ENCODE measurements at regions not wholly inside any gene's neighbourhood (a gene's known extent, or its start where the extent isn't known, plus 50 kb on each side); places are given as distances from the start of the nearest gene placed in this dataset.

- no peak for TF ChIP-seq CTCF (IDR thresholded peaks at IDR 0.05; ENCODE audit: low read depth, low read length)
- H3K4me3 ChIP-seq (ENCODE audit: low read depth, low read length) = no peak overlapping the region
Observed at GRCh38 chr7:52077571-52077970, 761.0 kb upstream of the COBL start.

- no peak for TF ChIP-seq CTCF (IDR thresholded peaks at IDR 0.05; ENCODE audit: low read depth, low read length)
- H3K4me3 ChIP-seq (ENCODE audit: low read depth, low read length) = no peak overlapping the region
Observed at GRCh38 chr7:52074912-52075311, 758.3 kb upstream of the COBL start.

GRCh38 chr7:52074071-52074470 lies 757.5 kb upstream of the COBL start:
- no peak for TF ChIP-seq CTCF (IDR thresholded peaks at IDR 0.05; ENCODE audit: low read depth, low read length)
- no peak overlapping the region for H3K4me3 ChIP-seq (ENCODE audit: low read depth, low read length)

GRCh38 chr7:52071744-52072143 lies 755.1 kb upstream of the COBL start:
- no peak for TF ChIP-seq CTCF (IDR thresholded peaks at IDR 0.05; ENCODE audit: low read depth, low read length)
- H3K4me3 ChIP-seq (ENCODE audit: low read depth, low read length) = no peak overlapping the region

GRCh38 chr7:52064493-52064892 lies 747.9 kb upstream of the COBL start:
- TF ChIP-seq CTCF (IDR thresholded peaks at IDR 0.05; ENCODE audit: low read depth, low read length) = no peak
- H3K4me3 ChIP-seq (ENCODE audit: low read depth, low read length) = no peak overlapping the region

- no peak overlapping the region for H3K4me3 ChIP-seq (ENCODE audit: low read depth, low read length)
- no peak for TF ChIP-seq CTCF (IDR thresholded peaks at IDR 0.05; ENCODE audit: low read depth, low read length)
Observed at GRCh38 chr7:52061666-52062065, 745.1 kb upstream of the COBL start.

GRCh38 chr7:52053525-52053924 lies 736.9 kb upstream of the COBL start:
- no peak overlapping the region for H3K4me3 ChIP-seq (ENCODE audit: low read depth, low read length)
- TF ChIP-seq CTCF (IDR thresholded peaks at IDR 0.05; ENCODE audit: low read depth, low read length) = no peak
